HEK293 (cell line): ENCODE measurements at regions not wholly inside any gene's neighbourhood (a gene's known extent, or its start where the extent isn't known, plus 50 kb on each side); places are given as distances from the start of the nearest gene placed in this dataset.

ENCODE experiments used
- ZNF518A ChIP-seq: fragments of 450-650 bp; formaldehyde crosslinking; conservative IDR thresholded peaks from 2 replicates; pipeline ENCODE4 v1.5.1; 2016; ENCODE audit warnings: low read depth, missing biosample characterization, missing genetic modification characterization
- ZNF658 ChIP-seq: fragments of 450-650 bp; formaldehyde crosslinking; IDR thresholded peaks from 2 replicates; pipeline ENCODE4; 2016; ENCODE audit warnings: missing biosample characterization, missing genetic modification characterization

DNA sequence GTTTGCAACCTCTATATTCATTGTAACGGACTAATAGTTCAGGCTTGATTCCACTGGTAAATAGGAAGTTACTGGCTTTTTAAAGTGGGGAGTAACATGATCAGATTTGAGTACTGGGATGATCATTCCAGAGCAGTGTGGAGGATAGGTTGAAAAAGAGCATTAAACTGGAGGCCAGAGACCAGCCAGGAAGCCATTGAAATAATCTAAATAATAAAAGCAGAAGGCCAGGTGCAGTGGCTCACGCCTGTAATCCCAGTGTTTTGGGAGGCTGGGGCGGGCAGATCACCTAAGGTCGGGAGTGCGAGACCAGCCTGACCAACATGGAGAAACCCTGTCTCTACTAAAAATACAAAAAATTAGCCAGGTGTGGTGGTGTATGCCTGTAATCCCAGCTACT, 56.0 kb upstream of the MSX2 start (continued):
- TF ChIP-seq ZNF518A (tag by site-specific recombination) (no peak), ZNF658 (no peak)
- TF ChIP-seq, all 188 proteins: peak for 0
